H1 (cell line): ENCODE measurements at regions not wholly inside any gene's neighbourhood (a gene's known extent, or its start where the extent isn't known, plus 50 kb on each side); places are given as distances from the start of the nearest gene placed in this dataset.

Experiments
- CTCF ChIA-PET: fragments of 300-600 bp; sonication (Branson Sonifier 250); formaldehyde crosslinking; loops from one replicate; lab custom pipeline; 2021; ENCODE audit not compliant: partially characterized antibody; lab: Charles Lee
- POLR2A ChIA-PET: fragments of 300-600 bp; sonication (Branson Sonifier 250); formaldehyde crosslinking; loops from one replicate; lab custom pipeline; 2021; ENCODE audit warnings: inconsistent platforms; ENCODE audit not compliant: partially characterized antibody; lab: Charles Lee
- DNase-seq, 2 experiments: peaks; one replicate each; pipeline versions ENCODE4 v3.0.0 to v3.0.0-alpha.2; 2010 to 2022; ENCODE audit warnings: low spot score in 2 of 2, low read depth in 1 of 2, mixed read lengths in 1 of 2
- FAIRE-seq: peaks from 2 replicates; lab custom pipeline; 2011; peaks lifted over from hg19 to GRCh38; lab: Jason Lieb, UNC
- H2AFZ ChIP-seq: 2 replicates; pipeline ENCODE4 v1.8.1; 2012; ENCODE audit warnings: low read length, inconsistent platforms
- H2AK5ac ChIP-seq: 2 replicates; pipeline ENCODE4 v1.6.1; 2013; ENCODE audit warnings: low read depth, low read length
- H2BK120ac ChIP-seq: replicated peaks from 2 replicates; pipeline ENCODE3; 2013; ENCODE audit warnings: low read depth, low read length, inconsistent platforms
- H2BK12ac ChIP-seq: 2 replicates; pipeline ENCODE4 v1.6.1; 2013; ENCODE audit warnings: low read depth, low read length
- H2BK15ac ChIP-seq: 2 replicates; pipeline ENCODE4 v1.6.1; 2013; ENCODE audit warnings: low read length
- H2BK20ac ChIP-seq: 2 replicates; pipeline ENCODE4 v1.6.1; 2013; ENCODE audit warnings: low read length
- H2BK5ac ChIP-seq: 2 replicates; pipeline ENCODE4 v1.6.1; 2013; ENCODE audit warnings: low read depth, low read length
- H3K14ac ChIP-seq: 2 replicates; pipeline ENCODE4 v1.6.1; 2013; ENCODE audit warnings: inconsistent platforms; ENCODE audit not compliant: insufficient read length
- H3K18ac ChIP-seq: 2 replicates; pipeline ENCODE4 v1.6.1; 2013; ENCODE audit warnings: low read length; ENCODE audit errors: extremely low read depth
- H3K23ac ChIP-seq: 2 replicates; pipeline ENCODE4 v1.6.1; 2013; ENCODE audit warnings: inconsistent platforms; ENCODE audit not compliant: insufficient read length
- H3K23me2 ChIP-seq: 2 replicates; pipeline ENCODE4 v1.6.1; 2013; ENCODE audit warnings: low read depth, low read length
- H3K27ac ChIP-seq: 2 replicates; pipeline ENCODE4 v1.6.1; 2011; ENCODE audit warnings: low read depth, low read length, inconsistent platforms
- H3K27me3 ChIP-seq, 4 experiments: replicated peaks in 1 of 4; 1 replicate in 1 of 4; 2 replicates in 3 of 4; pipeline versions ENCODE4 v1.6.1 to v1.8.1; 2011 to 2013; ENCODE audit warnings: low read length in 3 of 4, mild to moderate bottlenecking in 3 of 4, inconsistent platforms in 2 of 4, mixed read lengths in 2 of 4, moderate library complexity in 1 of 4; ENCODE audit not compliant: control insufficient read depth in 3 of 4, insufficient read depth in 3 of 4; ENCODE audit errors: extremely low read depth in 1 of 4
- H3K36me3 ChIP-seq, 4 experiments: 2 replicates each; pipeline versions ENCODE4 v1.6.1 to v1.8.1; 2011 to 2013; ENCODE audit warnings: mild to moderate bottlenecking in 4 of 4, low read length in 3 of 4, moderate library complexity in 2 of 4, control low read depth in 1 of 4, inconsistent platforms in 1 of 4; ENCODE audit not compliant: insufficient read depth in 4 of 4, control insufficient read depth in 2 of 4
- H3K4ac ChIP-seq: replicated peaks from 2 replicates; pipeline ENCODE3; 2013; ENCODE audit warnings: low read length, low read depth, mixed read lengths, inconsistent platforms; ENCODE audit not compliant: insufficient read length
- H3K4me1 ChIP-seq, 4 experiments: replicated peaks in 1 of 4; 1 replicate in 1 of 4; 2 replicates in 3 of 4; pipeline versions ENCODE4 v1.6.1 to v1.8.1; 2011 to 2013; ENCODE audit warnings: low read length in 3 of 4, inconsistent platforms in 2 of 4, mixed read lengths in 1 of 4; ENCODE audit not compliant: insufficient read depth in 4 of 4, control insufficient read depth in 3 of 4
- H3K4me2 ChIP-seq, 2 experiments: 2 replicates each; pipeline versions ENCODE4 v1.6.1 to v1.8.1; 2011 to 2013; ENCODE audit warnings: low read depth in 2 of 2, low read length in 2 of 2, control low read depth in 1 of 2, inconsistent platforms in 1 of 2, mild to moderate bottlenecking in 1 of 2; ENCODE audit not compliant: insufficient read depth in 1 of 2
- H3K4me3 ChIP-seq, 4 experiments: fragments of 200-600, 300-600 bp in 1 of 4; sonication (generic), shearing (Covaris generic), sonication (Bioruptor Twin) in 1 of 4; 2 replicates each; pipeline versions ENCODE4 v1.5.1 to v1.8.1; 2011 to 2016; ENCODE audit warnings: low read length in 4 of 4, low read depth in 3 of 4, control low read depth in 2 of 4, inconsistent platforms in 2 of 4, mild to moderate bottlenecking in 2 of 4, mixed read lengths in 1 of 4, moderate library complexity in 1 of 4; ENCODE audit not compliant: insufficient read depth in 2 of 4; ENCODE audit errors: extremely low read depth in 1 of 4
- H3K56ac ChIP-seq: replicated peaks from 2 replicates; pipeline ENCODE3; 2013; ENCODE audit warnings: low read depth, mild to moderate bottlenecking, mixed read lengths, low read length, inconsistent platforms; ENCODE audit not compliant: insufficient read length
- H3K79me1 ChIP-seq: 2 replicates; pipeline ENCODE4 v1.6.1; 2013; ENCODE audit warnings: low read depth, low read length, control low read depth
- H3K79me2 ChIP-seq, 2 experiments: 2 replicates each; pipeline versions ENCODE4 v1.6.1 to v1.8.1; 2012 to 2013; ENCODE audit warnings: low read length in 2 of 2, mild to moderate bottlenecking in 2 of 2, inconsistent platforms in 1 of 2; ENCODE audit not compliant: insufficient read depth in 2 of 2, control insufficient read depth in 1 of 2
- H3K9ac ChIP-seq, 4 experiments: replicated peaks in 1 of 4; 1 replicate in 1 of 4; 2 replicates in 3 of 4; pipeline versions ENCODE4 v1.6.1 to v1.8.1; 2011 to 2013; ENCODE audit warnings: low read depth in 3 of 4, low read length in 3 of 4, control low read depth in 2 of 4, mild to moderate bottlenecking in 2 of 4, moderate library complexity in 2 of 4, inconsistent platforms in 1 of 4; ENCODE audit errors: extremely low read depth in 1 of 4
- H3K9me3 ChIP-seq, 2 experiments: 2 replicates each; pipeline versions ENCODE4 v1.6.1 to v1.8.1; 2012 to 2013; ENCODE audit warnings: mild to moderate bottlenecking in 2 of 2, moderate library complexity in 2 of 2, control low read depth in 1 of 2, inconsistent platforms in 1 of 2, low read depth in 1 of 2, low read length in 1 of 2, mixed read lengths in 1 of 2; ENCODE audit not compliant: insufficient read depth in 2 of 2
- H4K20me1 ChIP-seq, 2 experiments: replicated peaks in 1 of 2; 2 replicates each; pipeline versions ENCODE3 to v1.8.1; 2011 to 2013; ENCODE audit warnings: inconsistent platforms in 2 of 2, low read length in 2 of 2, mild to moderate bottlenecking in 1 of 2; ENCODE audit not compliant: insufficient read depth in 2 of 2, control insufficient read depth in 1 of 2
- H4K5ac ChIP-seq: 2 replicates; pipeline ENCODE4 v1.6.1; 2013; ENCODE audit warnings: low read length, low read depth, mixed read lengths, inconsistent platforms; ENCODE audit not compliant: insufficient read length
- H4K8ac ChIP-seq: 2 replicates; pipeline ENCODE4 v1.8.0; 2013; ENCODE audit warnings: mild to moderate bottlenecking, moderate library complexity, low read length, inconsistent platforms; ENCODE audit not compliant: insufficient read depth; ENCODE audit errors: extremely low read depth
- H4K91ac ChIP-seq: replicated peaks from 2 replicates; pipeline ENCODE3; 2013; ENCODE audit warnings: low read length, mixed read lengths, inconsistent platforms; ENCODE audit not compliant: insufficient read length
- NRF1 ChIP-seq: IDR thresholded peaks from 2 replicates; pipeline ENCODE4 v1.6.1; 2011; ENCODE audit warnings: mild to moderate bottlenecking, low read depth, low read length, improper control_type of control experiment
- SIX5 ChIP-seq: IDR thresholded peaks from 2 replicates; pipeline ENCODE4 v1.6.1; 2011; ENCODE audit warnings: mild to moderate bottlenecking, low read depth, low read length
- WGBS, 2 experiments: shearing (Covaris generic) in 1 of 2; methylation state at CpG; one replicate each; pipeline versions ENCODE4 v1.1.6 to v1.1.7; 2013 to 2015; ENCODE audit warnings: low lambda C conversion rate in 2 of 2, mixed read lengths in 2 of 2, inconsistent platforms in 1 of 2, low coverage in 1 of 2, missing lambda C conversion rate in 1 of 2; ENCODE audit not compliant: insufficient replicate concordance in 2 of 2, insufficient coverage in 1 of 2, insufficient read length in 1 of 2; ENCODE audit errors: extremely low coverage in 1 of 2, missing lambda C conversion rate in 1 of 2; 5-methylcytosine and 5-hydroxymethylcytosine counted together

GRCh38 chr4:143118663-143119062 is 66.1 kb upstream of the USP38 start:
- WGBS, 2 experiments: 80% methylated on average over 1 of the region's 1 CpG; no CpG with 5 or more reads in 1 of the 2 experiments
- Histone ChIP-seq H2BK15ac (no peak overlapping the region), H3K4ac (no peak overlapping the region), H3K56ac (no peak overlapping the region), H3K4me3 (no peak overlapping the region), H3K18ac (no peak overlapping the region), H3K27ac (no peak overlapping the region), H3K27me3 (peaks cover 0 to 1% (median 0%) of the 10 kb centered on the region in 4 experiments; a peak in 1 of 7 replicates), H3K4me1 (no peaks in the 10 kb centered on the region), H3K14ac (no peak overlapping the region), H3K9ac (no peak overlapping the region), H2AK5ac (no peak overlapping the region), H4K20me1 (no peaks in the 10 kb centered on the region), H2AFZ (no peak overlapping the region), H4K8ac (no peak overlapping the region), H3K36me3 (no peaks in the 10 kb centered on the region), H3K4me2 (no peak overlapping the region), H3K79me2 (no peaks in the 10 kb centered on the region), H3K23me2 (no peaks in the 10 kb centered on the region), H2BK120ac (no peak overlapping the region), H3K9me3 (no peaks in the 10 kb centered on the region), H3K79me1 (no peaks in the 10 kb centered on the region), H3K23ac (no peak overlapping the region), H2BK5ac (no peak overlapping the region), H4K5ac (no peak overlapping the region), H4K91ac (no peak overlapping the region), H2BK12ac (no peak overlapping the region), H2BK20ac (no peak overlapping the region)
- ChIA-PET POLR2A (no interaction called here), CTCF (no interaction called here)
- FAIRE-seq (no peak), DNase-seq (no peak)
- TF ChIP-seq NRF1 (no peak), SIX5 (no peak)
